Fibroblast of skin of right biceps (primary cell): ENCODE measurements at regions not wholly inside any gene's neighbourhood (a gene's known extent, or its start where the extent isn't known, plus 50 kb on each side); places are given as distances from the start of the nearest gene placed in this dataset.
"Not testable (repeated sequence)": the region's sequence is repeated elsewhere in the genome, so short reads cannot be mapped to it uniquely, and the experiment has no call there.

Source experiments
- DNase-seq: peaks from one replicate; pipeline ENCODE4 v3.0.0-alpha.2; 2013

GRCh38 chr14:105913221-105913620 lies 386.8 kb downstream of the TMEM121 start:
- DNase-seq = no peak

- DNase-seq = no peak
Observed at GRCh38 chr14:105913861-105914260, 387.5 kb downstream of the TMEM121 start.

- DNase-seq = not testable (repeated sequence)
Observed at GRCh38 chr14:105914281-105914680, 387.9 kb downstream of the TMEM121 start.

GRCh38 chr14:105914738-105915385 lies 388.5 kb downstream of the TMEM121 start:
- no peak for DNase-seq

- not testable (repeated sequence) for DNase-seq
Observed at GRCh38 chr14:105915546-105915945, 389.2 kb downstream of the TMEM121 start.

- not testable (repeated sequence) for DNase-seq
Observed at GRCh38 chr14:105917136-105917932, 391.0 kb downstream of the TMEM121 start.

- DNase-seq = no peak
Observed at GRCh38 chr14:105917933-105918436, 391.6 kb downstream of the TMEM121 start.

- no peak for DNase-seq
Observed at GRCh38 chr14:105918496-105919262, 392.3 kb downstream of the TMEM121 start.

- DNase-seq = no peak
Observed at GRCh38 chr14:105919458-105920150, 393.2 kb downstream of the TMEM121 start.

- not testable (repeated sequence) for DNase-seq
Observed at GRCh38 chr14:105920151-105920700, 393.8 kb downstream of the TMEM121 start.

- not testable (repeated sequence) for DNase-seq
Observed at GRCh38 chr14:105920803-105921755, 394.7 kb downstream of the TMEM121 start.

GRCh38 chr14:105921781-105922180 lies 395.4 kb downstream of the TMEM121 start:
- not testable (repeated sequence) for DNase-seq

- not testable (repeated sequence) for DNase-seq
Observed at GRCh38 chr14:105923520-105924191, 397.3 kb downstream of the TMEM121 start.

GRCh38 chr14:105924951-105925591 lies 398.7 kb downstream of the TMEM121 start:
- DNase-seq = no peak

- no peak for DNase-seq
Observed at GRCh38 chr14:105925615-105926372, 399.4 kb downstream of the TMEM121 start.

- DNase-seq = no peak
Observed at GRCh38 chr14:105926373-105927095, 400.2 kb downstream of the TMEM121 start.

GRCh38 chr14:105927096-105928060 lies 401.0 kb downstream of the TMEM121 start:
- DNase-seq = no peak
